ENCODE measurements at regions not wholly inside any gene's neighbourhood (a gene's known extent, or its start where the extent isn't known, plus 50 kb on each side); places are given as distances from the start of the nearest gene placed in this dataset.

DNA sequence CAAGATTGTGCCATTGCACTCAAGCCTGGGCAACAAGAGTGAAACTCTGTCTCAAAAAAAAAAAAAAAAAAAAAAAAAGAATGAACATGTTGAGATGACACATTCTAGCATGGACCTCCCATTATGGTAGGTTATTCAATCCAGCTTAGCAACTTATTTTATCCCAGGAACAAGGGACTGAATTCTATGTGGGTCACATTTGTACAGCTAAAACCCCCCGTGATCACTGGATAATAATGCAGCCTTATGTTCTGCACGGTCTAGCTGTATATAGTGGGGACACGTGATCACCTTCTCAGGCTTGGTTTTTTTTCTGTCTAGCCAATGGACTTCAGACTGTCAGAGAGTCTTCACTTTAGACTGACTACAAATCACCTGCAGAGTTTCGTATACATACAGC lies 115.2 kb upstream of the FRG1 start:
- no peak overlapping the region for H2AFZ ChIP-seq (replicated peaks; ENCODE audit: low read length, poor library complexity)
- H3K36me3 ChIP-seq (ENCODE audit: control insufficient read depth, insufficient read depth, low read length): no peaks in the 10 kb centered on the region
- no peaks in the 10 kb centered on the region for H3K9me1 ChIP-seq (ENCODE audit: insufficient read depth, low read length)
- H3K27ac ChIP-seq (ENCODE audit: insufficient read depth, low read length): no peak overlapping the region
- H2AK5ac ChIP-seq (ENCODE audit: low read depth, low read length): no peak overlapping the region
- no peak overlapping the region for H3K18ac ChIP-seq (ENCODE audit: low read depth, low read length)
- intact Hi-C loops (cut with micrococcal nuclease): no loop called here
- no peak overlapping the region for H3K4me3 ChIP-seq (ENCODE audit: insufficient read depth, low read depth, low read length)
- in situ Hi-C loops (cut with MboI; ENCODE audit: low sequenced_read_pairs): no loop called here
- no peak overlapping the region for H2BK20ac ChIP-seq (ENCODE audit: low read depth, low read length)
- H4K5ac ChIP-seq (ENCODE audit: low read depth, low read length): no peak overlapping the region
- no peak for ATAC-seq (ENCODE audit: low read depth)
- H3K4ac ChIP-seq (ENCODE audit: low read depth, low read length): no peak overlapping the region
- H2AK9ac ChIP-seq (replicated peaks; ENCODE audit: low read depth, low read length, poor library complexity): no peak overlapping the region
- H2BK120ac ChIP-seq (ENCODE audit: low read depth, low read length): no peak overlapping the region
- H3K14ac ChIP-seq (replicated peaks; ENCODE audit: low read depth, low read length): no peak overlapping the region
- H3K23ac ChIP-seq (ENCODE audit: low read depth, low read length): no peak overlapping the region
- dilution Hi-C loops (cut with HindIII; ENCODE audit: low sequenced_read_pairs, unreplicated experiment): no loop called here
- H3K79me1 ChIP-seq (ENCODE audit: low read depth in 1 of 2, low read length in 2 of 2): no peaks in the 10 kb centered on the region
- TF ChIP-seq CEBPB (IDR thresholded peaks at IDR 0.05; ENCODE audit: low read depth, low read length) (no peak), NFE2L2 (IDR thresholded peaks at IDR 0.05; ENCODE audit: low read depth, low read length) (no peak), FOS (IDR thresholded peaks at IDR 0.05; ENCODE audit: low read depth, low read length) (no peak), RAD21 (IDR thresholded peaks at IDR 0.05; ENCODE audit: low read length) (no peak), POLR2A (IDR thresholded peaks at IDR 0.05; ENCODE audit: low read depth, low read length) (no peak), CHD1 (IDR thresholded peaks at IDR 0.05; ENCODE audit: low read depth, low read length) (no peak), BHLHE40 (IDR thresholded peaks at IDR 0.05; ENCODE audit: low read depth, low read length) (no peak), MAZ (IDR thresholded peaks at IDR 0.05; ENCODE audit: borderline replicate concordance, low read depth, low read length) (no peak), MAFK (IDR thresholded peaks at IDR 0.05; ENCODE audit: low read depth, low read length) (no peak), RCOR1 (IDR thresholded peaks at IDR 0.05; ENCODE audit: insufficient replicate concordance, low read length) (no peak)
- TF ChIP-seq, protein P1, sequence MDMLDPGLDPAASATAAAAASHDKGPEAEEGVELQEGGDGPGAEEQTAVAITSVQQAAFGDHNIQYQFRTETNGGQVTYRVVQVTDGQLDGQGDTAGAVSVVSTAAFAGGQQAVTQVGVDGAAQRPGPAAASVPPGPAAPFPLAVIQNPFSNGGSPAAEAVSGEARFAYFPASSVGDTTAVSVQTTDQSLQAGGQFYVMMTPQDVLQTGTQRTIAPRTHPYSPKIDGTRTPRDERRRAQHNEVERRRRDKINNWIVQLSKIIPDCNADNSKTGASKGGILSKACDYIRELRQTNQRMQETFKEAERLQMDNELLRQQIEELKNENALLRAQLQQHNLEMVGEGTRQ (IDR thresholded peaks at IDR 0.05; ENCODE audit: low read depth, low read length): no peak
- TF ChIP-seq, protein P2, sequence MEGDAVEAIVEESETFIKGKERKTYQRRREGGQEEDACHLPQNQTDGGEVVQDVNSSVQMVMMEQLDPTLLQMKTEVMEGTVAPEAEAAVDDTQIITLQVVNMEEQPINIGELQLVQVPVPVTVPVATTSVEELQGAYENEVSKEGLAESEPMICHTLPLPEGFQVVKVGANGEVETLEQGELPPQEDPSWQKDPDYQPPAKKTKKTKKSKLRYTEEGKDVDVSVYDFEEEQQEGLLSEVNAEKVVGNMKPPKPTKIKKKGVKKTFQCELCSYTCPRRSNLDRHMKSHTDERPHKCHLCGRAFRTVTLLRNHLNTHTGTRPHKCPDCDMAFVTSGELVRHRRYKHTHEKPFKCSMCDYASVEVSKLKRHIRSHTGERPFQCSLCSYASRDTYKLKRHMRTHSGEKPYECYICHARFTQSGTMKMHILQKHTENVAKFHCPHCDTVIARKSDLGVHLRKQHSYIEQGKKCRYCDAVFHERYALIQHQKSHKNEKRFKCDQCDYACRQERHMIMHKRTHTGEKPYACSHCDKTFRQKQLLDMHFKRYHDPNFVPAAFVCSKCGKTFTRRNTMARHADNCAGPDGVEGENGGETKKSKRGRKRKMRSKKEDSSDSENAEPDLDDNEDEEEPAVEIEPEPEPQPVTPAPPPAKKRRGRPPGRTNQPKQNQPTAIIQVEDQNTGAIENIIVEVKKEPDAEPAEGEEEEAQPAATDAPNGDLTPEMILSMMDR (conservative IDR thresholded peaks at IDR 0.05; ENCODE audit: low read depth, low read length): no peak
- H2BK5ac ChIP-seq (ENCODE audit: low read depth, low read length, poor library complexity, severe bottlenecking): no peak overlapping the region
- H4K91ac ChIP-seq (ENCODE audit: insufficient read depth, low read depth, low read length): no peak overlapping the region
- peaks cover 18% of the 10 kb centered on the region for H3K9me3 ChIP-seq (ENCODE audit: control insufficient read depth, insufficient read depth, low read length)
- ChIA-PET CTCF (no interaction called here), POLR2A (ENCODE audit: unreplicated experiment) (no interaction called here)
- no peaks in the 10 kb centered on the region for H3K4me1 ChIP-seq (ENCODE audit: control insufficient read depth, insufficient read depth, low read length)
- BruUV-seq (replicated peaks): no TSS peak
- H2BK15ac ChIP-seq (ENCODE audit: low read depth, low read length): no peak overlapping the region
- H3K4me2 ChIP-seq (ENCODE audit: low read depth, low read length): no peak overlapping the region
- H3K9ac ChIP-seq (ENCODE audit: low read depth, low read length): no peak overlapping the region
- DNase-seq: no peak
- no CpG with 5 or more reads among the region's 4 CpGs for WGBS, 2 experiments (ENCODE audit: extremely low coverage in 2 of 2, insufficient read length in 1 of 2)
- no peaks in the 10 kb centered on the region for H3K27me3 ChIP-seq (ENCODE audit: control insufficient read depth, insufficient read depth, low read length)
- no peak overlapping the region for H4K8ac ChIP-seq (ENCODE audit: low read depth in 2 of 2, low read length in 2 of 2)
- H4K20me1 ChIP-seq (ENCODE audit: insufficient read depth, low read length): no peaks in the 10 kb centered on the region
- no peak overlapping the region; the same call in 1 of the 2 replicates for H3K56ac ChIP-seq (ENCODE audit: extremely low read depth, insufficient read depth, low read length)

Data from IMR-90 (cell line).